Duodenal mucosa (tissue), 2 donors: ENCODE measurements at regions not wholly inside any gene's neighbourhood (a gene's known extent, or its start where the extent isn't known, plus 50 kb on each side); places are given as distances from the start of the nearest gene placed in this dataset.
"Not testable (repeated sequence)": the region's sequence is repeated elsewhere in the genome, so short reads cannot be mapped to it uniquely, and the experiment has no call there.

ENCODE experiments used
- H3K27ac ChIP-seq: one replicate; pipeline ENCODE4 v1.7.0; 2013; ENCODE audit warnings: low read depth, low read length
- H3K27me3 ChIP-seq, 2 donors: one replicate each; pipeline ENCODE4 v1.7.0; 2013; ENCODE audit warnings: low read length in 2 of 2, control low read depth in 1 of 2; ENCODE audit not compliant: insufficient read depth in 2 of 2, control insufficient read depth in 1 of 2
- H3K36me3 ChIP-seq, 2 donors: one replicate each; pipeline ENCODE4 v1.7.0; 2013; ENCODE audit warnings: low read length in 2 of 2, control low read depth in 1 of 2; ENCODE audit not compliant: insufficient read depth in 2 of 2, control insufficient read depth in 1 of 2
- H3K4me1 ChIP-seq, 2 donors: one replicate each; pipeline ENCODE4 v1.7.0; 2013; ENCODE audit warnings: low read length in 2 of 2, control low read depth in 1 of 2; ENCODE audit not compliant: insufficient read depth in 2 of 2, control insufficient read depth in 1 of 2
- H3K4me3 ChIP-seq, 2 donors: one replicate each; pipeline ENCODE4 v1.7.0; 2013; ENCODE audit warnings: low read length in 2 of 2, low read depth in 1 of 2
- H3K9ac ChIP-seq, 2 donors: one replicate each; pipeline ENCODE4 v1.7.0; 2013; ENCODE audit warnings: low read length in 2 of 2, low read depth in 1 of 2
- H3K9me3 ChIP-seq, 2 donors: one replicate each; pipeline ENCODE4 v1.7.0; 2013; ENCODE audit warnings: low read length in 2 of 2, control low read depth in 1 of 2; ENCODE audit not compliant: control insufficient read depth in 1 of 2

- no peaks in the 10 kb centered on the region for H3K27me3 ChIP-seq
- H3K36me3 ChIP-seq, result no peaks in the 10 kb centered on the region
- no peak overlapping the region for H3K9ac ChIP-seq
- no peaks in the 10 kb centered on the region for H3K4me1 ChIP-seq
- H3K4me3 ChIP-seq, result no peak overlapping the region
- H3K27ac ChIP-seq, result no peak overlapping the region
- H3K9me3 ChIP-seq, result peaks cover 22 to 28% of the 10 kb centered on the region in 2 donors
Observed at GRCh38 chr7:153217032-153217431, 457.5 kb downstream of the ACTR3B start.

GRCh38 chr7:153224890-153225289, 465.3 kb downstream of the ACTR3B start:
- H3K27ac ChIP-seq, result no peak overlapping the region
- no peak overlapping the region for H3K9ac ChIP-seq
- H3K4me3 ChIP-seq, result no peak overlapping the region
- H3K27me3 ChIP-seq, result no peaks in the 10 kb centered on the region
- no peaks in the 10 kb centered on the region for H3K36me3 ChIP-seq
- H3K9me3 ChIP-seq, result peaks cover 15 to 17% of the 10 kb centered on the region in 2 donors
- no peaks in the 10 kb centered on the region for H3K4me1 ChIP-seq

- not testable (repeated sequence) for H3K27me3 ChIP-seq, H3K4me3 ChIP-seq, H3K4me1 ChIP-seq, H3K9ac ChIP-seq, H3K27ac ChIP-seq, H3K9me3 ChIP-seq, H3K36me3 ChIP-seq
Observed at GRCh38 chr7:153245136-153245535, 485.6 kb downstream of the ACTR3B start.

- no peaks in the 10 kb centered on the region for H3K36me3 ChIP-seq
- H3K4me3 ChIP-seq, result no peak overlapping the region
- no peak overlapping the region for H3K9ac ChIP-seq
- H3K27me3 ChIP-seq, result no peaks in the 10 kb centered on the region
- H3K4me1 ChIP-seq, result no peaks in the 10 kb centered on the region
- H3K9me3 ChIP-seq, result peaks cover under 1 to 7% of the 10 kb centered on the region in 2 donors
- H3K27ac ChIP-seq, result no peak overlapping the region
Observed at GRCh38 chr7:153245809-153246208, 486.3 kb downstream of the ACTR3B start.

GRCh38 chr7:153247926-153248325, 488.4 kb downstream of the ACTR3B start:
- no peaks in the 10 kb centered on the region for H3K36me3 ChIP-seq
- H3K4me1 ChIP-seq, result no peaks in the 10 kb centered on the region
- H3K27me3 ChIP-seq, result no peaks in the 10 kb centered on the region
- no peak overlapping the region for H3K4me3 ChIP-seq
- no peak overlapping the region for H3K27ac ChIP-seq
- peaks cover 0 to 7% of the 10 kb centered on the region in 2 donors for H3K9me3 ChIP-seq
- no peak overlapping the region for H3K9ac ChIP-seq

GRCh38 chr7:153258686-153259085, 499.1 kb downstream of the ACTR3B start:
- H3K4me3 ChIP-seq, result no peak overlapping the region
- no peaks in the 10 kb centered on the region for H3K27me3 ChIP-seq
- H3K27ac ChIP-seq, result no peak overlapping the region
- peaks cover 3 to 12% of the 10 kb centered on the region in 2 donors for H3K9me3 ChIP-seq
- no peaks in the 10 kb centered on the region for H3K4me1 ChIP-seq
- H3K9ac ChIP-seq, result no peak overlapping the region
- no peaks in the 10 kb centered on the region for H3K36me3 ChIP-seq

- Histone ChIP-seq H3K4me1 (no peaks in the 10 kb centered on the region), H3K27ac (no peak overlapping the region), H3K27me3 (no peaks in the 10 kb centered on the region), H3K9me3 (peaks cover 9% of the 10 kb centered on the region in 2 donors), H3K4me3 (no peak overlapping the region), H3K9ac (no peak overlapping the region), H3K36me3 (no peaks in the 10 kb centered on the region)
Observed at GRCh38 chr7:153276394-153276793, 516.8 kb downstream of the ACTR3B start.

- Histone ChIP-seq H3K9me3 (peaks cover 3 to 26% of the 10 kb centered on the region in 2 donors), H3K9ac (no peak overlapping the region), H3K27me3 (no peaks in the 10 kb centered on the region), H3K36me3 (no peaks in the 10 kb centered on the region), H3K4me1 (no peaks in the 10 kb centered on the region), H3K27ac (no peak overlapping the region), H3K4me3 (no peak overlapping the region)
Observed at GRCh38 chr7:153286763-153287162, 527.2 kb downstream of the ACTR3B start.

- Histone ChIP-seq H3K4me1 (no peaks in the 10 kb centered on the region), H3K4me3 (no peak overlapping the region), H3K27ac (no peak overlapping the region), H3K9me3 (peaks cover 0 to 18% of the 10 kb centered on the region in 2 donors), H3K9ac (no peak overlapping the region), H3K36me3 (no peaks in the 10 kb centered on the region), H3K27me3 (no peaks in the 10 kb centered on the region)
Observed at GRCh38 chr7:153290066-153290465, 530.5 kb downstream of the ACTR3B start.

GRCh38 chr7:153297141-153297540, 537.6 kb downstream of the ACTR3B start:
- no peak overlapping the region for H3K4me3 ChIP-seq
- H3K9me3 ChIP-seq, result peaks cover 4 to 22% of the 10 kb centered on the region in 2 donors
- no peaks in the 10 kb centered on the region for H3K36me3 ChIP-seq
- H3K27ac ChIP-seq, result no peak overlapping the region
- no peaks in the 10 kb centered on the region for H3K4me1 ChIP-seq
- no peak overlapping the region for H3K9ac ChIP-seq
- no peaks in the 10 kb centered on the region for H3K27me3 ChIP-seq

GRCh38 chr7:153301936-153302335, 542.4 kb downstream of the ACTR3B start:
- H3K4me3 ChIP-seq, result no peak overlapping the region
- no peaks in the 10 kb centered on the region for H3K27me3 ChIP-seq
- no peak overlapping the region for H3K27ac ChIP-seq
- peaks cover 13 to 24% of the 10 kb centered on the region in 2 donors for H3K9me3 ChIP-seq
- H3K36me3 ChIP-seq, result no peaks in the 10 kb centered on the region
- H3K9ac ChIP-seq, result no peak overlapping the region
- H3K4me1 ChIP-seq, result no peaks in the 10 kb centered on the region
